ENCODE measurements at regions not wholly inside any gene's neighbourhood (a gene's known extent, or its start where the extent isn't known, plus 50 kb on each side); places are given as distances from the start of the nearest gene placed in this dataset.
"Not testable (repeated sequence)": the region's sequence is repeated elsewhere in the genome, so short reads cannot be mapped to it uniquely, and the experiment has no call there.

- no peaks in the 10 kb centered on the region for H3K4me1 ChIP-seq (ENCODE audit: insufficient read depth, low read length)
- H3K9me3 ChIP-seq (ENCODE audit: control insufficient read depth, insufficient read depth, low read length): no peaks in the 10 kb centered on the region
- no peaks in the 10 kb centered on the region for H3K36me3 ChIP-seq (ENCODE audit: insufficient read depth, low read length)
- no peak overlapping the region for H3K9ac ChIP-seq (ENCODE audit: low read depth, low read length)
Observed at GRCh38 chr5:118070041-118070440, 918.3 kb downstream of the DTWD2 start.

- Histone ChIP-seq H3K36me3 (ENCODE audit: insufficient read depth, low read length) (no peaks in the 10 kb centered on the region), H3K9me3 (ENCODE audit: control insufficient read depth, insufficient read depth, low read length) (no peaks in the 10 kb centered on the region), H3K4me1 (ENCODE audit: insufficient read depth, low read length) (no peaks in the 10 kb centered on the region), H3K9ac (ENCODE audit: low read depth, low read length) (no peak overlapping the region)
Observed at GRCh38 chr5:118069452-118069851, 918.9 kb downstream of the DTWD2 start.

DNA sequence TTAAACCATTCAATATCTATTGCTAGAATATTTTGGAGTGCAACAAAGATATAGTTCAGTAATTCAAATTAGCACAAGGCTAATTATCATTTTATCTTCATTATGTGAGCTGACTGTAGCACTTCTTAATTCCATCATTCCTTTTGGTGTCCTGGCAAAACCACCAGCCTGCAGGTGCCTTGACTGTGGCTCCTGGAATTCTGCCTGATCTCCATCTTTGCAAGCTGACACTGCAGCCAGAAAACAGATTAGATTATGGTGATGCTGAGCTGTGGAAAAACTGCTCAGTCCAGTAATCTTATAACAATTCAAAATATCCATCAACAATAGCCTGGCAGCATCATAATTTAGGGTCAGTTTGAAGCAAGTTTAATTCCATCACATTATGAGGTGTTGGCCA is 919.5 kb downstream of the DTWD2 start:
- Histone ChIP-seq H3K9ac (ENCODE audit: low read depth, low read length) (no peak overlapping the region), H3K4me1 (ENCODE audit: insufficient read depth, low read length) (no peaks in the 10 kb centered on the region), H3K36me3 (ENCODE audit: insufficient read depth, low read length) (no peaks in the 10 kb centered on the region), H3K9me3 (ENCODE audit: control insufficient read depth, insufficient read depth, low read length) (no peaks in the 10 kb centered on the region)

DNA sequence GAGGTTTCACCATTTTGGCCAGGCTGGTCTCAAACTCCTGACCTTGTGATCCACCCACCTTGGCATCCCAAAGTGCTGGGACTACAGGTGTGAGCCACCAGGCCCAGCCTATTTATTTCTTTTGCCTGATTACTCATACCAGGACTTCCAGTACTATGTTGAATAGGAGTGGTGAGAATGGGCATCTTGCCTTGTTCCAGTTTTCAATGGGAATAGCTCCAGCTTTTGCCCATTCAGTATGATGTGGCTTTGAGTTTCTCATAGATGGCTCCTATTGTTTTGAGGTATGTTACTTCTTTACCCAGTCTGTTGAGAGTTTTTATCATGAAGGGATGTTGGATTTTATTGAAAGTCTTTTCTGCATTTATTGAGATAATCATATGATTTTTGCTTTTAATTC is 924.5 kb downstream of the DTWD2 start:
- not testable (repeated sequence) for H3K4me1 ChIP-seq (ENCODE audit: insufficient read depth, low read length); H3K9me3 ChIP-seq (ENCODE audit: control insufficient read depth, insufficient read depth, low read length); H3K36me3 ChIP-seq (ENCODE audit: insufficient read depth, low read length); H3K9ac ChIP-seq (ENCODE audit: low read depth, low read length)

GRCh38 chr5:118060833-118061232 is 927.5 kb downstream of the DTWD2 start:
- no peak overlapping the region for H3K9ac ChIP-seq (ENCODE audit: low read depth, low read length)
- no peaks in the 10 kb centered on the region for H3K9me3 ChIP-seq (ENCODE audit: control insufficient read depth, insufficient read depth, low read length)
- H3K4me1 ChIP-seq (ENCODE audit: insufficient read depth, low read length): no peaks in the 10 kb centered on the region
- no peaks in the 10 kb centered on the region for H3K36me3 ChIP-seq (ENCODE audit: insufficient read depth, low read length)

DNA sequence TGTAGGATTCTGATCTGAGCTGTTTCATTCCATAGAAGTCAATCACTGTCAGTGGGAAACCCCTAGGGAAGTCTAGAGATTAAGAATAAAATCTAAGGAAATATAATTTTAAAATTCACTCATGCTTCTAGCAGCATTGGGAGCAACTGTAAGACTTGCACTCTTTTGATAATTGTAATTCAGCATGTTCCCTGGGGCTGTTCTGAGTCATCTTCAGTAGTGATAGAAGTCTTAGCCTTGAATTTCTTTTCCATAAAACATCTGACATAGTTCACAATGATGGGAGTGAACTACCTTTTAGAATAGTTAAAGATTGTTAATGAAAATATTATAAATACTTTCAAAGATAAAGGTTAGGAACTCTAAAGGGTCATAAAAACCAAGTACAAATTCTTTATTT is 935.8 kb downstream of the DTWD2 start:
- H3K9me3 ChIP-seq (ENCODE audit: control insufficient read depth, insufficient read depth, low read length): no peaks in the 10 kb centered on the region
- H3K4me1 ChIP-seq (ENCODE audit: insufficient read depth, low read length): no peaks in the 10 kb centered on the region
- H3K36me3 ChIP-seq (ENCODE audit: insufficient read depth, low read length): no peaks in the 10 kb centered on the region
- no peak overlapping the region for H3K9ac ChIP-seq (ENCODE audit: low read depth, low read length)

- Histone ChIP-seq H3K4me1 (ENCODE audit: insufficient read depth, low read length) (peaks cover 6% of the 10 kb centered on the region), H3K36me3 (ENCODE audit: insufficient read depth, low read length) (no peaks in the 10 kb centered on the region), H3K9ac (ENCODE audit: low read depth, low read length) (no peak overlapping the region), H3K9me3 (ENCODE audit: control insufficient read depth, insufficient read depth, low read length) (no peaks in the 10 kb centered on the region)
Observed at GRCh38 chr5:118044169-118044568, 944.2 kb downstream of the DTWD2 start.

DNA sequence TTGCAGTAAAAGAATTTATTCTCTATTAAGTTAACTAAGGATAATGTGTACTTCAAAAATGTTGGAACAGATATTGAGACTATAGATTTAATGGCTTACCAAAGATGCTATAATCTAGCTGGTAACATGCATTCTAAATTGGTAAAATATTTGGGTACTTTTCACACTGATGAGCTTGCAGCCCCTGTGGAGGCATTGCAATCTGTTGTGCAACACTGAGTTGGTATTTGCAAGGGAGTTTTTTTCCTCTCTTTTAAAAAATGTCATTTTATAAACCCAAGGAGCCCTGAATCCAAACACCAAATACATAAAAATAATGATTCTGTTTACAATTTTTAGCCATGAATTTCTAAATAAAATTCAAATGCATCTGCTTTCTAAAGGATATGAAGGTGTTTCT is 944.8 kb downstream of the DTWD2 start:
- no peak overlapping the region for H3K9ac ChIP-seq (ENCODE audit: low read depth, low read length)
- no peaks in the 10 kb centered on the region for H3K9me3 ChIP-seq (ENCODE audit: control insufficient read depth, insufficient read depth, low read length)
- peaks cover 6% of the 10 kb centered on the region for H3K4me1 ChIP-seq (ENCODE audit: insufficient read depth, low read length)
- H3K36me3 ChIP-seq (ENCODE audit: insufficient read depth, low read length): no peaks in the 10 kb centered on the region

GRCh38 chr5:118042076-118042475 is 946.3 kb downstream of the DTWD2 start:
- Histone ChIP-seq H3K9me3 (ENCODE audit: control insufficient read depth, insufficient read depth, low read length) (no peaks in the 10 kb centered on the region), H3K4me1 (ENCODE audit: insufficient read depth, low read length) (peaks cover 6% of the 10 kb centered on the region), H3K36me3 (ENCODE audit: insufficient read depth, low read length) (no peaks in the 10 kb centered on the region), H3K9ac (ENCODE audit: low read depth, low read length) (no peak overlapping the region)

GRCh38 chr5:118040496-118040895 is 947.9 kb downstream of the DTWD2 start:
- H3K36me3 ChIP-seq (ENCODE audit: insufficient read depth, low read length): no peaks in the 10 kb centered on the region
- H3K9me3 ChIP-seq (ENCODE audit: control insufficient read depth, insufficient read depth, low read length): no peaks in the 10 kb centered on the region
- H3K9ac ChIP-seq (ENCODE audit: low read depth, low read length): no peak overlapping the region
- H3K4me1 ChIP-seq (ENCODE audit: insufficient read depth, low read length): peaks cover 6% of the 10 kb centered on the region

- Histone ChIP-seq H3K9me3 (ENCODE audit: control insufficient read depth, insufficient read depth, low read length) (no peaks in the 10 kb centered on the region), H3K9ac (ENCODE audit: low read depth, low read length) (no peak overlapping the region), H3K36me3 (ENCODE audit: insufficient read depth, low read length) (no peaks in the 10 kb centered on the region), H3K4me1 (ENCODE audit: insufficient read depth, low read length) (no peaks in the 10 kb centered on the region)
Observed at GRCh38 chr5:118033686-118034338, 954.5 kb downstream of the DTWD2 start.

- no peaks in the 10 kb centered on the region for H3K4me1 ChIP-seq (ENCODE audit: insufficient read depth, low read length)
- no peaks in the 10 kb centered on the region for H3K9me3 ChIP-seq (ENCODE audit: control insufficient read depth, insufficient read depth, low read length)
- H3K36me3 ChIP-seq (ENCODE audit: insufficient read depth, low read length): no peaks in the 10 kb centered on the region
- no peak overlapping the region for H3K9ac ChIP-seq (ENCODE audit: low read depth, low read length)
Observed at GRCh38 chr5:118029807-118030206, 958.5 kb downstream of the DTWD2 start.

- H3K4me1 ChIP-seq (ENCODE audit: insufficient read depth, low read length): no peaks in the 10 kb centered on the region
- H3K9me3 ChIP-seq (ENCODE audit: control insufficient read depth, insufficient read depth, low read length): no peaks in the 10 kb centered on the region
- H3K36me3 ChIP-seq (ENCODE audit: insufficient read depth, low read length): no peaks in the 10 kb centered on the region
- H3K9ac ChIP-seq (ENCODE audit: low read depth, low read length): no peak overlapping the region
Observed at GRCh38 chr5:118022062-118022461, 966.3 kb downstream of the DTWD2 start.

DNA sequence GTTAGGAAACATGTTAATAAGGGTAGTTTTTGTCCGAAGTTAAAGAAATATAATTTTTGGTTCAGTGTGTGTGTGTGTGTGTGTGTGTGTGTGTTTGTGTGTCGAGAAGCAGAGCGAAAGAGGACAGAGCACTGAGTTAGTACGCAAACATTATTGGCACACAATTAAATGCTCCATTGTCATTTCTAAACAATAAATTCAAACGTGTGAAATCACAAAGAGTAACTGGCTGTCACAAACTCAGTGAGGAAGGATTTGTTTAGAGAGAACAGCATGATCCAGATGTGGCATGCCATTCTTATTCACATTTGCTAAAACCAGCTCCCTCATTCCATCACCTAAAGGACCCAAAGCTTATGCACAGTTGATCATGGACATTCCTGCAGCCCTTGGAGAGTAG is 970.8 kb downstream of the DTWD2 start:
- Histone ChIP-seq H3K9ac (ENCODE audit: low read depth, low read length) (no peak overlapping the region), H3K4me1 (ENCODE audit: insufficient read depth, low read length) (no peaks in the 10 kb centered on the region), H3K9me3 (ENCODE audit: control insufficient read depth, insufficient read depth, low read length) (no peaks in the 10 kb centered on the region), H3K36me3 (ENCODE audit: insufficient read depth, low read length) (no peaks in the 10 kb centered on the region)

- Histone ChIP-seq H3K9me3 (ENCODE audit: control insufficient read depth, insufficient read depth, low read length) (no peaks in the 10 kb centered on the region), H3K9ac (ENCODE audit: low read depth, low read length) (no peak overlapping the region)
Observed at GRCh38 chr5:118016396-118016795, 972.0 kb downstream of the DTWD2 start.

DNA sequence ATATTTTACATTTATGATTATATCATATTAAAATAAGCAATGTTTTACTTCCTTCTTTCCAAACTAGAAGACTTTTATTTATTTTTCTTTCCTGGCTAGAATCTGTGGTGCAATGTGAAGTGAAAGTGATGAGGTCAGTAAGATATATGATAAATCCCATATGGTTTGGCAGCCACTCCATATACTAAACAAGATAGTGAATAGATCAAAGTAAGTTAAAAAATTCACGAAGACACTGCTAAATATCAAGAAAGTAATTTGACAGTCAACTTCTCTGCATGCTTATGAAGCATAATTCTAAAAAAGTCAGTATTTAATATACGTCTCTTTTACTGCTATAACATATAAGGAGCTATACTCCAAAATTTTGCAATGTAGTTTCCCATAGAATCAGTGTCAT is 972.8 kb downstream of the DTWD2 start:
- H3K36me3 ChIP-seq (ENCODE audit: insufficient read depth, low read length): no peaks in the 10 kb centered on the region
- H3K9ac ChIP-seq (ENCODE audit: low read depth, low read length): no peak overlapping the region
- no peaks in the 10 kb centered on the region for H3K4me1 ChIP-seq (ENCODE audit: insufficient read depth, low read length)
- no peaks in the 10 kb centered on the region for H3K9me3 ChIP-seq (ENCODE audit: control insufficient read depth, insufficient read depth, low read length)

More at GRCh38 chr5:118016396-118016795, 972.0 kb downstream of the DTWD2 start:
- H3K4me1 ChIP-seq (ENCODE audit: insufficient read depth, low read length): no peaks in the 10 kb centered on the region
- H3K36me3 ChIP-seq (ENCODE audit: insufficient read depth, low read length): no peaks in the 10 kb centered on the region
